BE2C (cell line): ENCODE measurements at regions not wholly inside any gene's neighbourhood (a gene's known extent, or its start where the extent isn't known, plus 50 kb on each side); places are given as distances from the start of the nearest gene placed in this dataset.
A peak's percentile ranks its signal among the peaks of the same experiment; 100 is the strongest.

Experiments
- DNase-seq: peaks from one replicate; pipeline ENCODE4 v3.0.0-alpha.2; 2020
- H3K27me3 ChIP-seq: fragments of 250-450 bp; sonication (Bioruptor Pico); 2 replicates; pipeline ENCODE4 v1.5.1; 2020; ENCODE audit warnings: mild to moderate bottlenecking
- H3K36me3 ChIP-seq: fragments of 250-450 bp; sonication (Bioruptor Pico); 2 replicates; pipeline ENCODE4 v1.5.1; 2020; ENCODE audit warnings: mild to moderate bottlenecking
- H3K4me1 ChIP-seq: fragments of 250-450 bp; sonication (Bioruptor Pico); 2 replicates; pipeline ENCODE4 v1.5.1; 2020
- H3K4me3 ChIP-seq: 2 replicates; pipeline ENCODE4 v1.5.1; 2011; ENCODE audit warnings: low read depth, low read length
- H3K9me3 ChIP-seq: fragments of 250-450 bp; sonication (Bioruptor Pico); 2 replicates; pipeline ENCODE4 v1.5.1; 2020
- TF ChIP-seq, protein P1 (sequence below): IDR thresholded peaks from 2 replicates; pipeline ENCODE4 v1.5.1; 2012; ENCODE audit warnings: mild to moderate bottlenecking, low read depth, low read length

DNA sequence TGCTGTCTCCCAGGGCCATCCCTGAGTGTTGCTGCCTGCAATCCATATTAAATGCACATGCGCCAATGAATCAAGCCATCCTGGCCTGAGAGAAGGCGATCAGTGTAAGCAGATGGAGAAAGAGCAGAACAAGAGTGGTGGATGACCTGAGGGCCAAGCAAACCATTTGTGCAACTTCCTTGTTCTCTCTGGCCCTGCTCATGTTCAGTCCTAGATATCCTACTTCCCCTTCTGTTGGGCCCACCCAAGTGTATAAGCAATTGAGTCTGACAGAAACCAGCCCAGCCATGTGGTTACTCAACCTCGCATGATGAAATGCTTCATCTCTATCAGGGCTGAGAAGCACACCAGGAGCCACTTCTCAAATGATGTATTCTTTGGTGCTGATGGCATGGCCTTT, 383.1 kb upstream of the ID2 start:
- no peak overlapping the region for H3K4me3 ChIP-seq
- DNase-seq, result peak; percentile 35
- no peaks in the 10 kb centered on the region for H3K36me3 ChIP-seq
- TF ChIP-seq, protein P1, sequence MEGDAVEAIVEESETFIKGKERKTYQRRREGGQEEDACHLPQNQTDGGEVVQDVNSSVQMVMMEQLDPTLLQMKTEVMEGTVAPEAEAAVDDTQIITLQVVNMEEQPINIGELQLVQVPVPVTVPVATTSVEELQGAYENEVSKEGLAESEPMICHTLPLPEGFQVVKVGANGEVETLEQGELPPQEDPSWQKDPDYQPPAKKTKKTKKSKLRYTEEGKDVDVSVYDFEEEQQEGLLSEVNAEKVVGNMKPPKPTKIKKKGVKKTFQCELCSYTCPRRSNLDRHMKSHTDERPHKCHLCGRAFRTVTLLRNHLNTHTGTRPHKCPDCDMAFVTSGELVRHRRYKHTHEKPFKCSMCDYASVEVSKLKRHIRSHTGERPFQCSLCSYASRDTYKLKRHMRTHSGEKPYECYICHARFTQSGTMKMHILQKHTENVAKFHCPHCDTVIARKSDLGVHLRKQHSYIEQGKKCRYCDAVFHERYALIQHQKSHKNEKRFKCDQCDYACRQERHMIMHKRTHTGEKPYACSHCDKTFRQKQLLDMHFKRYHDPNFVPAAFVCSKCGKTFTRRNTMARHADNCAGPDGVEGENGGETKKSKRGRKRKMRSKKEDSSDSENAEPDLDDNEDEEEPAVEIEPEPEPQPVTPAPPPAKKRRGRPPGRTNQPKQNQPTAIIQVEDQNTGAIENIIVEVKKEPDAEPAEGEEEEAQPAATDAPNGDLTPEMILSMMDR, result no peak
- H3K9me3 ChIP-seq, result no peaks in the 10 kb centered on the region
- peaks cover 13% of the 10 kb centered on the region for H3K4me1 ChIP-seq
- H3K27me3 ChIP-seq, result no peaks in the 10 kb centered on the region

DNA sequence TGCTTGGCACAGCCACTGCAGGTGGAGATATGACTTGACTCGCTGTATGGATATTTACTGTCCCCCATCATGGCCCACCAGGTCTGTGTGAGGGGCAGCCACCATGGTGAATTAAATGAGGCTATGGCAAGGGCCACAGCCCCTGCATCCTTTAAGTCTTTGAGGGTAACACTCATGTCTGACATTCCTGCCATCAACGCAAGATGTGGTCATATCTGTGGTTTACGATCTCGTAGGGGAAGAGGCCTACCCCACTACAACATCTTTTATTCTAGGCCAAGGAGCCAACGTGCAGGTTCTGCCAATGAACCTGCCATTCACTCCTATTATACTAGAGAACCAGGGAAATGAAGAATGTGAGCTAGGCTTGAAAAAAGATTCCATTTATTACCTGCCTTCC, 381.6 kb upstream of the ID2 start:
- TF ChIP-seq, protein P1, result no peak
- no peak for DNase-seq
- no peaks in the 10 kb centered on the region for H3K9me3 ChIP-seq
- no peaks in the 10 kb centered on the region for H3K36me3 ChIP-seq
- no peak overlapping the region for H3K4me3 ChIP-seq
- no peaks in the 10 kb centered on the region for H3K27me3 ChIP-seq
- H3K4me1 ChIP-seq, result peaks cover 13% of the 10 kb centered on the region

DNA sequence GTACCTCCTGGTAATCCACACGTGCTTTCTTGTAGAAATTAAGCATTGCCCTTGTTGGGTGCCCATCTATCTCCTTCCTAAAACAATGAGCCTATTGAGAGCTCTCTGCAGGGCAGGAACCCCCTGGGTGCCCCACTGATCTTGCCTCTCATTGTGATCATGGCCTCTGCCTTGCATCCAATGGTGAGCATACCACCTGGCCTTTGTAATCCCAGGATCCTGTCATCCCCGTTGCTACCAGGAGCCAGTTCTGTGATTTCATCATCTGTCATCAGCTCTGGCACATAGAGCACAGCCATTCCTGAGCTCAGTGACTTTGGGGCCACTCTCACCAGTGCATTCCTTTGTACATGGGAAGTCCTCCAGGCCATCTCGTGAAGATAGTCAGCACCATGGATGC, 381.0 kb upstream of the ID2 start:
- Histone ChIP-seq H3K4me1 (peaks cover 13% of the 10 kb centered on the region), H3K36me3 (no peaks in the 10 kb centered on the region), H3K27me3 (no peaks in the 10 kb centered on the region), H3K4me3 (no peak overlapping the region), H3K9me3 (no peaks in the 10 kb centered on the region)
- TF ChIP-seq, protein P1, result no peak
- DNase-seq, result no peak

DNA sequence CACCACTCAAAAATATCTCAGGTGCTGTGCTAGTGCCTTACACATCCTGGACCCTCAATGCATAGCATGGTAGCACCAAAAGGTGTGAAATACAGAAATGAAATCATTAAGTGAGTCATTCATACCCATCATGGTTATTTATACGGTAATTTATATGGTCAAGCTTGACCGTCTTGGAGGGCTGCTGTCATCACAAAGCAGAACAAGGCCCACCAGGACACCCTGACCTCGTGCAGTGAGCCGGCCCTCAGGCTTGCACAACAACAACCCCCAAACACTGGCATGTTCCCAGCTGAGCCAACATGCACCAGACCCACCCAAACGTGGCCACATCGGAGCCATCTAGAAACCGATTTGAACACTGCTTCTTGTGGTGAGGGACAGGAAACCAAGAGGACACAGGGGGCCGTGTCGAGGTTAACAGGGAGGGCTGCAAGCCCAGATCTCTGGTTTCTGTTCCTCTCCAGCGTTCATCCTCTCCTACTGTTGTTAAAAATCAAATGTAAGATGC, 378.5 kb upstream of the ID2 start:
- TF ChIP-seq, protein P1, result no peak
- no peak for DNase-seq
- H3K36me3 ChIP-seq, result no peaks in the 10 kb centered on the region
- H3K4me3 ChIP-seq, result no peak overlapping the region
- H3K9me3 ChIP-seq, result no peaks in the 10 kb centered on the region
- H3K27me3 ChIP-seq, result no peaks in the 10 kb centered on the region
- H3K4me1 ChIP-seq, result peaks cover 13% of the 10 kb centered on the region

DNA sequence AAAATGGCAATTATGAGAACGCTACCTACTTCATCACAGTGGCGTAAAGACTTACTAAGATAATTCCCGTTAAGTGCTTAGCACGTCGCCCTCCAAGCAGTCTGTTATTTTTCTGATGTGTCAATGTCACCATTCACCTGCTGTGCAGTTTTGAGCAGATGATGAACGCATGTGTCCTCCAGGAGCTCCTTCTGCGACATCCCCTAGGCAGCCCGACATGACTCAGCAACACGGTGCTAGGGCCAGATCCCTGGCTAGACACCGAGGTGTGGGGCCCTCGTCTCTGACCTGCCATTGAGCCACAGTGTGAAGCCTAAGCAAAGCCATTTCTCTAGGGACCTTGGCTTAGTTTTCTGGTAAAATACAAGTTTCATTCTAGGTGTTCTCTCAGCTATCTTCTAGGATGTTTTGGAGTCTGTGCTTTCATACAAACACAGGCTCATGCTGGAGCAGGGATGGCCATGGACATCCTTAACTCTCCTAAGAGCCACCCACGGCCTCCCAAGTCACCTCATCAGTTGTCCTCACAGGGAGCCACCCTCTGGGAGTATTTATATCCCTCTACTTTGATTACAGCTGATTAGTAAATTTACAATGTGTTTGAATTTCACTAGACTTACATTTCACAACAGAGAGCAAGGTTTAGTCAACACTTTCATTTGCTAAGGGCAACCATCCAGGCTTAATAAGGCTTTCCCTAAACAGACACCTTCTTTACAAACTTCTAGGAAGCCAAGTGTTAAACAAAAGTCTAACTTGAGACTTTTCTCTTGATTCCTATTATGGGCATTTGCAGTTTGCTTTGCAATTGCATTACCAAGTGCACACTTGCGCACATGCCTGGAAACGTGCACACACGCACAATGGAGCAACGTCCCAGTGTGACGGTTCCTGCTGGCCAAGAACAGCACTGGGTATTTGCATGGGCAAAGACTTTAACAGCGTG, 376.8 kb upstream of the ID2 start:
- DNase-seq, result no peak
- Histone ChIP-seq H3K4me1 (peaks cover 10% of the 10 kb centered on the region), H3K9me3 (no peaks in the 10 kb centered on the region), H3K27me3 (no peaks in the 10 kb centered on the region), H3K36me3 (no peaks in the 10 kb centered on the region), H3K4me3 (no peak overlapping the region)
- TF ChIP-seq, protein P1, result no peak
